ENCODE measurements at regions not wholly inside any gene's neighbourhood (a gene's known extent, or its start where the extent isn't known, plus 50 kb on each side); places are given as distances from the start of the nearest gene placed in this dataset.

GRCh38 chr17:71067669-71068407 lies 898.5 kb downstream of the KCNJ2 start:
- ATAC-seq (replicated peaks; ENCODE audit: extremely low read depth, poor library complexity, severe bottlenecking), result no peak
- Mint-ChIP-seq H3K9me3 (peaks cover 19% of the 10 kb centered on the region), H3K4me3 (no peak overlapping the region), H3K4me1 (no peaks in the 10 kb centered on the region), H3K36me3 (ENCODE audit: insufficient read depth) (no peaks in the 10 kb centered on the region), H3K27ac (ENCODE audit: low read depth) (no peak overlapping the region), H3K27me3 (no peaks in the 10 kb centered on the region)
- DNase-seq (ENCODE audit: low spot score in 2 of 2), result no peak

- H3K27me3 Mint-ChIP-seq, result no peaks in the 10 kb centered on the region
- no peak overlapping the region for H3K4me3 Mint-ChIP-seq
Observed at GRCh38 chr17:71068408-71068750, 899.0 kb downstream of the KCNJ2 start.

DNA sequence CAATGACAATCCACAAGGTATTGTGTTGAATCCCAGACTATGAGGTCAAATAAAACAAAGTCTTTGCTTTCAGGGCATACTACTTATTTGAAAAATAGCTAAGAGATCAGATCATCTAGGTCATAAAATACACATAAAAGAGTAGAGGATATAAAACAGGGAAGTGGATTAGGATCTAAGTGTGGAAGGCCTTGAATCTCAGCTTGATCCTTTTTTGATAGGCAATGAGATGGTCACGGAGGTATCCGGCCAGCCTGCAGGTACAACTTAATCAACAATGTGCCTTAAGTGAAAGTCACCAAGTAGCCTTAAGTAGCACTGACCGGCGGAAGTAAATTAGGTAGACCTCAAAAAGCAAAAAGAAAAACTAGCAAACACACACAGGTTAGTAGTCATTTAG lies 901.7 kb downstream of the KCNJ2 start:
- H3K36me3 Mint-ChIP-seq (ENCODE audit: insufficient read depth), result no peaks in the 10 kb centered on the region
- no peaks in the 10 kb centered on the region for H3K27me3 Mint-ChIP-seq
- no peak for ATAC-seq (replicated peaks; ENCODE audit: extremely low read depth, poor library complexity, severe bottlenecking)
- H3K27ac Mint-ChIP-seq (ENCODE audit: low read depth), result no peak overlapping the region
- DNase-seq (ENCODE audit: low spot score in 2 of 2), result no peak
- H3K4me1 Mint-ChIP-seq, result no peaks in the 10 kb centered on the region
- peaks cover 27% of the 10 kb centered on the region for H3K9me3 Mint-ChIP-seq
- no peak overlapping the region for H3K4me3 Mint-ChIP-seq

More at GRCh38 chr17:71068408-71068750, 899.0 kb downstream of the KCNJ2 start:
- peaks cover 19% of the 10 kb centered on the region for H3K9me3 Mint-ChIP-seq
- no peak overlapping the region for H3K27ac Mint-ChIP-seq (ENCODE audit: low read depth)
- DNase-seq (ENCODE audit: low spot score in 2 of 2) (no peak), ATAC-seq (replicated peaks; ENCODE audit: extremely low read depth, poor library complexity, severe bottlenecking) (no peak)
- H3K36me3 Mint-ChIP-seq (ENCODE audit: insufficient read depth), result no peaks in the 10 kb centered on the region
- no peaks in the 10 kb centered on the region for H3K4me1 Mint-ChIP-seq

DNA sequence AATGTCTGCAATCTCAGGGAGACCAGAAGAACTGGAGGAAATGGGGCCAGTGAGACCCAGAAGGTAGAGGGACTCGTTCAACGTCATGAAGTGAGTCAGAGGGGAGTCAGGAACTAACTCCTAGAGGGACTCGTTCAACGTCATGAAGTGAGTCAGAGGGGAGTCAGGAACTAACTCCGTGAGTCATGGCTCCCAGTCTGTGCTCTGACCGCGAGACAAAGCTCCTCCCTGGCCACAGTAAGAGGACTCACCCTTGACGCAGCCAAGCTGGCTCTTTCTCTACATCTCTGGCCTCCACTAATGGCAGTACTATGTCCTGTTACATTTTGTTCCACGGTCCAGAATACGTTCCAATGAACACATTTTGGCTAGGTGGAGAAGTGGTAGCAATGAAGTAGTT lies 902.5 kb downstream of the KCNJ2 start:
- Mint-ChIP-seq H3K9me3 (peaks cover 27% of the 10 kb centered on the region), H3K36me3 (ENCODE audit: insufficient read depth) (no peaks in the 10 kb centered on the region), H3K4me1 (no peaks in the 10 kb centered on the region), H3K27ac (ENCODE audit: low read depth) (no peak overlapping the region), H3K4me3 (no peak overlapping the region), H3K27me3 (no peaks in the 10 kb centered on the region)
- no peak for DNase-seq (ENCODE audit: low spot score in 2 of 2)
- no peak for ATAC-seq (replicated peaks; ENCODE audit: extremely low read depth, poor library complexity, severe bottlenecking)

DNA sequence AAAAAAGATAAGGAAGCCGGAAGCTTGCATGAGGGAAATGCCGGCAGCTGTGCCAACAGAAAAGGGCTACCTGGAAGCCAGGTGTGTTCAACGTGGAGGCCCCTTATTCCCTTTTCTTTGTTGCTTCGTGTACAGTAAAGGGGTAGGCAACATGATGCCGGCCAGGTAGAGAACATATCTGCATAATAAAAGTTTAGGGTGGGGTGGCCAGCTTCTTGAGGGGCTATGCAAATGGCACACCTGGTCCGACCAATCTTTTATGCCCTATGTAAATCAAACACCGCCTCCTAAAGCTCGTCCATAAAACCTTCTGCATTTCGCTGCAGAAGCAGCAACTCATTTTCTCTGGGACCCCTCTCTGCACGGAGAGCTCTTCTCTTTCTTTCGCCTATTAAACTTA lies 911.6 kb downstream of the KCNJ2 start:
- Mint-ChIP-seq H3K27me3 (no peaks in the 10 kb centered on the region), H3K9me3 (peaks cover 7% of the 10 kb centered on the region), H3K4me1 (no peaks in the 10 kb centered on the region), H3K36me3 (ENCODE audit: insufficient read depth) (no peaks in the 10 kb centered on the region), H3K27ac (ENCODE audit: low read depth) (no peak overlapping the region), H3K4me3 (no peak overlapping the region)
- no peak for DNase-seq (ENCODE audit: low spot score in 2 of 2)
- ATAC-seq (replicated peaks; ENCODE audit: extremely low read depth, poor library complexity, severe bottlenecking), result no peak

DNA sequence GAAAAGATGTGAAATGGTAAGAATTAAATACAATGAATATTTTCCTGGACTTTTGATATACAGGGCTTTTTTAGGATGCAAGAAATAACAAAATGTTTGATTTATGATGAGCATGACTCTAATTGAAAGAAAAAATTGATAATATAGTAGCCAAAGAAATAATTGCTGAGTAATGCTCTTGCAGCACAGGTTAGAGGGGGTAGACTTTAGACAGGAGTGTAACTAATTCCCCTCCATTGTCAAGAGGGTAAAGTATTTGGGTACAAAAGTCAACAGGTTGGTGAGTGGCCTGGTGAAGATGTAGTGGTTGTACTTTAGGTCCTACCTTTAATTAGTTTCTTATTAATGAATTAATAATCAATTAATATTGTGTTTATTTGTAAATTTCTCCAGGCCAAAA lies 912.3 kb downstream of the KCNJ2 start:
- no peaks in the 10 kb centered on the region for H3K36me3 Mint-ChIP-seq (ENCODE audit: insufficient read depth)
- ATAC-seq (replicated peaks; ENCODE audit: extremely low read depth, poor library complexity, severe bottlenecking), result no peak
- DNase-seq (ENCODE audit: low spot score in 2 of 2), result no peak
- no peak overlapping the region for H3K4me3 Mint-ChIP-seq
- no peaks in the 10 kb centered on the region for H3K27me3 Mint-ChIP-seq
- no peak overlapping the region for H3K27ac Mint-ChIP-seq (ENCODE audit: low read depth)
- H3K9me3 Mint-ChIP-seq, result peaks cover 7% of the 10 kb centered on the region
- H3K4me1 Mint-ChIP-seq, result no peaks in the 10 kb centered on the region

- DNase-seq (ENCODE audit: low spot score in 2 of 2) (no peak), ATAC-seq (replicated peaks; ENCODE audit: extremely low read depth, poor library complexity, severe bottlenecking) (no peak)
- no peak overlapping the region for H3K4me3 Mint-ChIP-seq
- H3K9me3 Mint-ChIP-seq, result peaks cover 1% of the 10 kb centered on the region
- H3K27me3 Mint-ChIP-seq, result no peaks in the 10 kb centered on the region
- no peaks in the 10 kb centered on the region for H3K4me1 Mint-ChIP-seq
- H3K36me3 Mint-ChIP-seq (ENCODE audit: insufficient read depth), result no peaks in the 10 kb centered on the region
- no peak overlapping the region for H3K27ac Mint-ChIP-seq (ENCODE audit: low read depth)
Observed at GRCh38 chr17:71084219-71084618, 914.9 kb downstream of the KCNJ2 start.

- no peaks in the 10 kb centered on the region for H3K9me3 Mint-ChIP-seq
- H3K27ac Mint-ChIP-seq (ENCODE audit: low read depth), result no peak overlapping the region
- no peaks in the 10 kb centered on the region for H3K4me1 Mint-ChIP-seq
- H3K27me3 Mint-ChIP-seq, result no peaks in the 10 kb centered on the region
- no peak overlapping the region for H3K4me3 Mint-ChIP-seq
- no peaks in the 10 kb centered on the region for H3K36me3 Mint-ChIP-seq (ENCODE audit: insufficient read depth)
- ATAC-seq (replicated peaks; ENCODE audit: extremely low read depth, poor library complexity, severe bottlenecking) (no peak), DNase-seq (ENCODE audit: low spot score in 2 of 2) (no peak)
Observed at GRCh38 chr17:71084838-71085237, 915.5 kb downstream of the KCNJ2 start.

GRCh38 chr17:71085238-71086033 lies 916.1 kb downstream of the KCNJ2 start:
- DNase-seq (ENCODE audit: low spot score in 2 of 2) (no peak), ATAC-seq (replicated peaks; ENCODE audit: extremely low read depth, poor library complexity, severe bottlenecking) (no peak)
- no peaks in the 10 kb centered on the region for H3K4me1 Mint-ChIP-seq
- no peaks in the 10 kb centered on the region for H3K36me3 Mint-ChIP-seq (ENCODE audit: insufficient read depth)
- no peak overlapping the region for H3K27ac Mint-ChIP-seq (ENCODE audit: low read depth)
- H3K4me3 Mint-ChIP-seq, result no peak overlapping the region
- no peaks in the 10 kb centered on the region for H3K27me3 Mint-ChIP-seq
- no peaks in the 10 kb centered on the region for H3K9me3 Mint-ChIP-seq

- Mint-ChIP-seq H3K9me3 (peaks cover 12% of the 10 kb centered on the region), H3K27me3 (no peaks in the 10 kb centered on the region), H3K27ac (ENCODE audit: low read depth) (no peak overlapping the region), H3K36me3 (ENCODE audit: insufficient read depth) (no peaks in the 10 kb centered on the region), H3K4me1 (no peaks in the 10 kb centered on the region), H3K4me3 (no peak overlapping the region)
- ATAC-seq (replicated peaks; ENCODE audit: extremely low read depth, poor library complexity, severe bottlenecking), result no peak
- no peak for DNase-seq (ENCODE audit: low spot score in 2 of 2)
Observed at GRCh38 chr17:71089431-71089830, 920.1 kb downstream of the KCNJ2 start.

- H3K36me3 Mint-ChIP-seq (ENCODE audit: insufficient read depth), result no peaks in the 10 kb centered on the region
- DNase-seq (ENCODE audit: low spot score in 2 of 2) (no peak), ATAC-seq (replicated peaks; ENCODE audit: extremely low read depth, poor library complexity, severe bottlenecking) (no peak)
- H3K4me3 Mint-ChIP-seq, result no peak overlapping the region
- no peaks in the 10 kb centered on the region for H3K27me3 Mint-ChIP-seq
- H3K9me3 Mint-ChIP-seq, result peaks cover 40% of the 10 kb centered on the region
- no peak overlapping the region for H3K27ac Mint-ChIP-seq (ENCODE audit: low read depth)
- H3K4me1 Mint-ChIP-seq, result no peaks in the 10 kb centered on the region
Observed at GRCh38 chr17:71098071-71098470, 928.7 kb downstream of the KCNJ2 start.

- Mint-ChIP-seq H3K27me3 (no peaks in the 10 kb centered on the region), H3K36me3 (ENCODE audit: insufficient read depth) (no peaks in the 10 kb centered on the region)
Observed at GRCh38 chr17:71099003-71099714, 929.8 kb downstream of the KCNJ2 start.

GRCh38 chr17:71102777-71103176 lies 933.4 kb downstream of the KCNJ2 start:
- no peak for ATAC-seq (replicated peaks; ENCODE audit: extremely low read depth, poor library complexity, severe bottlenecking)
- no peak for DNase-seq (ENCODE audit: low spot score in 2 of 2)
- H3K27me3 Mint-ChIP-seq, result no peaks in the 10 kb centered on the region
- H3K36me3 Mint-ChIP-seq (ENCODE audit: insufficient read depth), result no peaks in the 10 kb centered on the region
- H3K27ac Mint-ChIP-seq (ENCODE audit: low read depth), result no peak overlapping the region
- peaks cover 26% of the 10 kb centered on the region for H3K9me3 Mint-ChIP-seq
- H3K4me3 Mint-ChIP-seq, result no peak overlapping the region
- H3K4me1 Mint-ChIP-seq, result no peaks in the 10 kb centered on the region

More at GRCh38 chr17:71099003-71099714, 929.8 kb downstream of the KCNJ2 start:
- DNase-seq (ENCODE audit: low spot score in 2 of 2) (no peak), ATAC-seq (replicated peaks; ENCODE audit: extremely low read depth, poor library complexity, severe bottlenecking) (no peak)
- H3K4me1 Mint-ChIP-seq, result no peaks in the 10 kb centered on the region
- no peak overlapping the region for H3K27ac Mint-ChIP-seq (ENCODE audit: low read depth)
- H3K4me3 Mint-ChIP-seq, result no peak overlapping the region
- H3K9me3 Mint-ChIP-seq, result peaks cover 46% of the 10 kb centered on the region
